Uterus (tissue), 2 donors: ENCODE measurements at regions not wholly inside any gene's neighbourhood (a gene's known extent, or its start where the extent isn't known, plus 50 kb on each side); places are given as distances from the start of the nearest gene placed in this dataset.

ENCODE experiments used
- POLR2A ChIP-seq, 2 donors: fragments of 450-650 bp; IDR thresholded peaks; one replicate each; pipeline ENCODE4 v1.6.1; 2016; ENCODE audit warnings: antibody characterized with exemption in 2 of 2, mild to moderate bottlenecking in 1 of 2, moderate library complexity in 1 of 2
- TF ChIP-seq, protein P1 (sequence below), 4 experiments: fragments of 200-600 bp in 2 of 4; fragments of 450-650 bp in 2 of 4; sonication (generic) in 2 of 4; IDR thresholded peaks; one replicate each; pipeline ENCODE4 v1.5.1; 2016 to 2019; ENCODE audit warnings: antibody characterized with exemption in 4 of 4, mild to moderate bottlenecking in 2 of 4, moderate library complexity in 1 of 4

DNA sequence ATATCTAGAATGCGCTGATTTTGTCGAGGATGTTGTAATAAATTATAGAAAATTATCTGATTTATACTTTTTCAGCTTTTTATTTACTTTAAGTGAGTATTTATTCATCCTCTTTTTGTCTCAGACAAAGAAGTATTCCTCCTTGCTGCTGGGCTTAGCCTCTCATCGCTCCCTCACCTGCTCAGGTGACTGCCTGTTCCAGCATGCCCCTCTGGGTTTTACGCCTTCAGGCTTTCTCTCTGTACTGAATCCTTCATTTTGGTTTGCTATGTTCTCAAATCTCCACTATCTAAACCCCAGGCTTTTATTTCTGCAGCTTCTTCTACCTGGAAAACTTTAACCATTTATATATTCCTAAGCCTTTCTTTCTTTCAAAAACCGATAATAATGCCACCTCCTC, 1650.9 kb upstream of the SEL1L start:
- TF ChIP-seq, protein P1, sequence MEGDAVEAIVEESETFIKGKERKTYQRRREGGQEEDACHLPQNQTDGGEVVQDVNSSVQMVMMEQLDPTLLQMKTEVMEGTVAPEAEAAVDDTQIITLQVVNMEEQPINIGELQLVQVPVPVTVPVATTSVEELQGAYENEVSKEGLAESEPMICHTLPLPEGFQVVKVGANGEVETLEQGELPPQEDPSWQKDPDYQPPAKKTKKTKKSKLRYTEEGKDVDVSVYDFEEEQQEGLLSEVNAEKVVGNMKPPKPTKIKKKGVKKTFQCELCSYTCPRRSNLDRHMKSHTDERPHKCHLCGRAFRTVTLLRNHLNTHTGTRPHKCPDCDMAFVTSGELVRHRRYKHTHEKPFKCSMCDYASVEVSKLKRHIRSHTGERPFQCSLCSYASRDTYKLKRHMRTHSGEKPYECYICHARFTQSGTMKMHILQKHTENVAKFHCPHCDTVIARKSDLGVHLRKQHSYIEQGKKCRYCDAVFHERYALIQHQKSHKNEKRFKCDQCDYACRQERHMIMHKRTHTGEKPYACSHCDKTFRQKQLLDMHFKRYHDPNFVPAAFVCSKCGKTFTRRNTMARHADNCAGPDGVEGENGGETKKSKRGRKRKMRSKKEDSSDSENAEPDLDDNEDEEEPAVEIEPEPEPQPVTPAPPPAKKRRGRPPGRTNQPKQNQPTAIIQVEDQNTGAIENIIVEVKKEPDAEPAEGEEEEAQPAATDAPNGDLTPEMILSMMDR (IDR thresholded peaks at IDR 0.05): no peak
- TF ChIP-seq POLR2A (IDR thresholded peaks at IDR 0.05): no peak
